HG03095 (cell line): ENCODE measurements at regions not wholly inside any gene's neighbourhood (a gene's known extent, or its start where the extent isn't known, plus 50 kb on each side); places are given as distances from the start of the nearest gene placed in this dataset.

Experiments
- ATAC-seq: cut with Tn5 transposase; IDR thresholded peaks from one replicate; pipeline ENCODE4 v1.9.1; 2021; ENCODE audit warnings: moderate library complexity; ENCODE audit not compliant: unreplicated experiment

DNA sequence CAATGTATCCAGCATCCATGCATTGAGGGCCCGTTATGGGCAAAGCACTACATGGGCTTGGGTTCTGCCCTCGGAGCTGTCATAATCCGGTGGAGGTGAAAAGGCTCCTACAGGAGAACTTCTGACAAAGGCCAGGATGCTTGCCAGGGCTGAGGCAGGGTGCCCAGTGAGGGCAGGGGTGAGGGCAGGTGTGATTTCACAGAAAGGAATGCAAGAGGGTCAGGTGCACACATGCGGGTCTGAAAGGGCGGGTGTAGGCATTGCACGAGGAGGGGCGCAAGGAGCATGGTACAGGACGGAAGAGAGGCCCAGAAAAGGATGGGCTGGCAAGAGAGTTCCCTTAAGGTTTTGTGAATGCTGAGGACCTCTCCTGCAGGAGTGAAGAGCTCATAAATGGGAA, 348.0 kb downstream of the BTBD3 start:
- ATAC-seq = no peak

DNA sequence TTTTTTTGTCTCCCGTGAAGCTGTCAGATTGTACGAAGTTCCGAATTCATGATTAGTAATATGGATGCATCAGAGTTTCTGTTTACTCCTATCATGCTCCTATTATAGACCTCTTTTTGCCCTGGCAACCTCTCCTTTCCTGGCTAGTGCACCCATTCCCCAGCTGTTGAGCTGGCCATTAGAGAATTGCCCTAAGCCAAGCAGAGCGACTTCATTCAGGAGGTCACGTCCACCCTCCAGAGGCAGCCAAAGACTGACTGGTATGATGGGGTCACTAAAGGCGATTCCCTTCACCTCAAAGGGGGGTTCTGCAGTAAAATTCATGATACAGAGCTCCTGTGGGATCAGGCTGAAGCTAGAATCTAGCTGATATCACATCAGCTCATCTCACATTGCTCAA, 351.9 kb downstream of the BTBD3 start:
- no peak for ATAC-seq

DNA sequence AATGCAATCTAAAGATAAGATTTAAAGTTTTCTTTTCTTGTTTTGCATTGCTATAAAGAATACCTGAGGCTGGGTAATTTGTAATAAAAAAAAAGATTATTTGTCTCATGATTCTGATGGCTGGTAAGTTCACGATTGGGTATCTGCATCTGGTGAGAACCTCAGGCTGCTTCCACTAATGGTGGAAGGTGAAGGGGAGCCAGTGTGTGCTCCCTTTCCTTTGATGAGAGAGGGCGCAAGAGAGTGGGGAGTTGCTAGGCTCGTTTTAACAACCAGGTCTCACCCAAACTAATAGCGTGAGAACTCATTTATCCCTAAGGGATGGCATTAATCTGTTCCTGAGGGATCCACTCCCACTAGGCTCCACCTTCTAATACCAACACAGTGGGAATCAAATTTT, 353.2 kb downstream of the BTBD3 start:
- no peak for ATAC-seq

- no peak for ATAC-seq
Measured at GRCh38 chr20:12276011-12276673, 358.4 kb downstream of the BTBD3 start.

GRCh38 chr20:12287575-12287974, 369.9 kb downstream of the BTBD3 start:
- no peak for ATAC-seq

DNA sequence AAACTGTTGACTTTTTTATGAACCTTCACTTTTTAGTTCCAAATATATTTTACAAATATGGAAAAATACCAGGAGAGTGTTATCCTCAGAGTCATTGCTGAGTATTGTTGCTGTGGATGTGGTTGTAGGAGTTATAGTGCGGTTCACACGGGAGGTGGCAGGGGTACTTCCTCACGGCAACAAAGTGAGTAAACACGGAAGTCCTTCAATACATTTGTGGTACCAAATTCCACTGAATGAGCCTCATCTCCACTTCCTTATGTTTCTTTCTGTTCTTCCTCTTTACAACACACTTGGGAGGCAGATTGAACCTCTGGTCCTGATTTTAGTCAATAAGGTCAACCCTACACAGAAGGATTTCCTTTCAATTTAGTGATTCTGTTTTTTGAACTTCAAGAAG, 371.8 kb downstream of the BTBD3 start:
- ATAC-seq = no peak

DNA sequence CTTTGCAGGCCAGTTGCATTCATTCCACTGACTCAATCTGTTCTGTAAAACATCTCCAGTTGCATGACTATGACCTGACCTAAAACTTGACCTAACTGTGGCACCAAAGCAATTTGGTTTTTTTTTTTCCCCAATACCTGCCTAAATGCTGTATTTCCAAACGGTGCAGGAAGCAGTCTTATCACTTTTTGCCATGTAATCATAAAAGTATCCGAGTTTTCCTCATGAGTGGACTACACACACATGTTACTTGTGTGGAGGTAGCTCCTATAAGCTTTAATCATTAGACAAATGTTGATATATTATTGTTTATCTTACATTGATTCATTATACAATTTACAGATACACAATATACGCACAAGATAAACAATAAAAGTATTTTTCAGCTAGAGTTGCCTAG, 373.7 kb downstream of the BTBD3 start:
- no peak for ATAC-seq

DNA sequence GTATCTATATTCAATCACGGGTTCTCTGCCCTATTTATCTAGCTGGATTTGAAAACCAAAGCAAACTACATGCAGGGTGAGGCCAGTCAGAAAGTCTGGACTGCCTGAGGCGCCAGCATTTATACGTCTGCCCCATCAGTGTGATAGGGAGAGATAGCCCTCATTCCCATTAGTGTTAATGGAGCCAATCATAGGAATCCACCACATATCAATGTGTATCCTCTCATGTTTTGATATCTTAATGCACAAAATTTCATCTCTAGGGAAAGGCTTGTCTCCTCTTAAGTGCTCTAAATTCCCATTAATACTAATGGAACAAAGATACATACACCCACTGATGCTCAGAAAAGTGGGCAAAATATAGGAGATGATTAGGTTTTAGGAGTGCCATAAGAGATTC, 376.2 kb downstream of the BTBD3 start:
- no peak for ATAC-seq

GRCh38 chr20:12294678-12295077, 377.0 kb downstream of the BTBD3 start:
- no peak for ATAC-seq

GRCh38 chr20:12305188-12305950, 387.7 kb downstream of the BTBD3 start:
- ATAC-seq = no peak

DNA sequence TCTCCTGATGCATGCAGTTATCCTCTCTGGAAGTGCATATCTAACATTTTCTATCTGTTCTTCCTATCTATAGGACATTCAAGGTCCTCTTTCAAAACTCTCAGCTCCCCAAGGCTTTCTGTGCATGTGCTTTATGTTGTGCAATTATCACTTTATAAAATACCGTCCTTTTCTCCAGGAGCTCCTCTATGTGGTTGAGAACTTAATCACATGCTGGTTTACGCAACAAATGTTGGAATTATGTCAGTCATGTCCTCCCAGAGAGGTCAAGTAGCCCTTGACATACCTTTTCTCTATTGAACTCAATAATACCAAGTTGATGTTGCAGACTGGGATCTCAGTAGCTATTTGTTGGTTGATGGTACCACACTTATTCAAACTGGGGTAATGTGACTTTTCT, 388.4 kb downstream of the BTBD3 start:
- ATAC-seq = no peak

DNA sequence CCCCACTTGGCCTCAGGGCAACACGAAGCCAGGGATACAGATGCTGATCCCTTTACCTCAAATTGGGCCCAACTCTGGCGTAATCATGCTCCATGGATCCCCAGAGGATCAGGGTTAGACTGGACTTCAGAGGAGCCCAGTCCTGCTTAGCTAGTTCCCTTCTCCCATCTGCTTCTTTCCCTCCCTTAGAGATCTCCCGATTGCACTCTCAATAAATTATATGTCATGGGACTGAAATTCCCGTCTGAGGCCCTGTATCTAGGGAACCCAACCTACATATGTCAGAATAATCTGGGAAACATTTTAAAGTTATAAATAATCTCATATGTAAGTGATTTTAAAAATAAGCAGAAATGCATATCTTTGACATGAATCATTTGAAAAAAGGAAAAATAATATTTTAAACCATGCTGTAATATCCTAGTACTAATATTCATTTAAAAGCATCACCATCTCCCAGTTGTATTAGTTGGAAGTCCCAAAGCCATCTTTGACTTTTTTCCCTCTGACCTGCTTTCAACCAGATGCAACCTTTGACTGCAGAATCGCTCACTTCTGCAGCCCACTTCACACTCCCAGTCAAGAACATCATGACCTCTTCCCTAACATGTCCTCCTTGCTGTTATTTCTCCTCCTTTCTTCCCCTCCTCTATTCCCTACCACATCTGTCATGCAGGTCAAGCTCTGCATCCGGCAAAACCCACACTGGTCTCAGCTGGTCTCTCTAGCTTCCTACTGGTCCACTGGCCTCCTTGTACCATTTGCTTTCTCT, 393.6 kb downstream of the BTBD3 start:
- no peak for ATAC-seq

DNA sequence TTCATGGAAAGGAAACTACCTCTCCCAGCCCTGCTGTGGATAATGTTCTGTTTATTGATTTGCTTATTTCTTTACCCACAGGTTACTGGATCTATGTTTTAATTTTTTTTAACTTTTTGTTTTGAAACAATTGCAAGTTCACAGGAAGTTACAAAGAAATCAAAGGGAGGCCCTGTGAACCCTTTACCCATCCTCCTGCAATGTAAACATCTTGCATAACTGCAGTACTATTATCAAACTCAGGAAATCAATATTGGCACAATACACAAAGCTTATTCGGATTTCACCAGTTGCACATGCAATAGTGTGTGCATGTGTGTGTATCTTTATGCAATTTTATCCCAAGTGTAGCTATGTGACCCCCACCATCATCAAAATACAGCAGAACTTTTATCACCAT, 398.0 kb downstream of the BTBD3 start:
- ATAC-seq = no peak

GRCh38 chr20:12316794-12317193, 399.1 kb downstream of the BTBD3 start:
- no peak for ATAC-seq

GRCh38 chr20:12317433-12317832, 399.7 kb downstream of the BTBD3 start:
- no peak for ATAC-seq

DNA sequence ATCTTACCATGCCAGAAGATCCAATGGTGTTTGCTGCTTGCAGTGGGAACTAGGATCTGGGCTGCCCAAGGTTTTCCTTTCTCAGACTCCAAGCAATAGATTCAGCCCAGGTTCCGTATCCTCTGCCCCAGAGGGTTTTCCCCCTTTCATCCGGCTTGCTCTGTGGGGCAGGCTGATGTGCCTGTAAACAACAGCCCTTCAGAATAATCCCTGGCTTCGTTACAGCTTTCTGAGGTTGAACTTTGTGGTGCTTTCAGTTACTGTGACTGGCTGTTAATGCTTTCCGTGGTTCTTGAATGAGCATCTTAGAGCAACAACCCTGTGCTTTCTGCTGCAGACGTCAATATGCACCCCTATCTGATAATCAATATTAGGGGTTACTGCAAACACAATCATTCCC, 400.4 kb downstream of the BTBD3 start:
- no peak for ATAC-seq

- no peak for ATAC-seq
Measured at GRCh38 chr20:12321736-12322135, 404.0 kb downstream of the BTBD3 start.

DNA sequence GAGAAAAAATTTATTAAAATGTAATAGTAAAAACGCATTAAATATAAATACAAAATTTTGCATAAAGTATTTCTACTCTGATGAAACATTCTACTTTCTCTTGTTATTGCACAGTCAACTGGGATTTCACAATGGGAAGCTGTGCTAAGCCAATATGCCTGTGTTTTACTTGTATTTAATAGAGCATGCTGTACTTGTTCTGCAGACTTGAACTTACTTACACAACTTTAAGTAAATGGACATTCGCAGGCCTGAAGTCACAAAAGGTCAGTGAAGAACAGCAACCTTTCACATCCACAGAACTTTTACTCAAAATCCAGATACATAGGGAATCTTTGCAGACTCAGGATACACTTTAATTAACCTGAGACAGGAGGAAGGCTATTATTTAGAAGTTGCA, 409.5 kb downstream of the BTBD3 start:
- no peak for ATAC-seq

DNA sequence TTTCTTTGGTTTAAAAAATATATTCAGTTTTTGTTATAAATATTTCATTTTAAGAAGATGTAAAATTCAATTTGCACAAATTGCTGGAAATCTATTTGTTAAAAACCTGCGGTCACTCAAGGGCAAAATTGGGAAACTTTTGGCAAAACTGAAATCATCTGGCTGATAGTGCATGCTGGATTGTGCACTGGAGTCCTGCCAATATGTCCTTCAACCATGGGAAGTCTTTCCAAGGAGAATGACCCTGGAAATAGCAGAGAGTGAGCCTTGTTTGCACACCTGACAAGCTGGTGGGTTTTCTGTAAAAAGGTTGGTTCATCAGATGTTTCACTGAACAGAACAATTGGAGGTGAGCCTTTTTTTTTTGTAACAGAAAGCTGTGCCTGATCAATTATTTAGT, 413.5 kb downstream of the BTBD3 start:
- no peak for ATAC-seq

GRCh38 chr20:12337601-12338000, 419.9 kb downstream of the BTBD3 start:
- ATAC-seq = no peak

DNA sequence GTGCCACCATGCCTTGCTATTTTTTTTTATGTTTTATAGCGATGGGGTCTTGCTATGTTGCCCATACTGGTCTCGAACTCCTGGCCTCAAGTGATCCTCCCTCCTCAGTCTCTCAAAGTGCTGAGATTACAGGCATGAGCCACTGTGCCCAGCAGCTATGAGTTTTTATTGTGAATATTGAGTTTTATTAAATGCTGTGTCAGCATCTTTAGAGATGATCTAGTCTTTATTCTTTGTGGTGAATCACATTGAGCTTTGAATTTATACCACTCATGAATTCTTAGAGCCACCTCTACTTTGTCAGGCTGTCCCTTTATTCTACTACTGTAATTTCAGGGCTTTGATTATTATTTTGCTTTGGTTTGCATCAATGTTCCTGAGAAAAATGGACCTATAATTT, 428.3 kb downstream of the BTBD3 start:
- no peak for ATAC-seq

DNA sequence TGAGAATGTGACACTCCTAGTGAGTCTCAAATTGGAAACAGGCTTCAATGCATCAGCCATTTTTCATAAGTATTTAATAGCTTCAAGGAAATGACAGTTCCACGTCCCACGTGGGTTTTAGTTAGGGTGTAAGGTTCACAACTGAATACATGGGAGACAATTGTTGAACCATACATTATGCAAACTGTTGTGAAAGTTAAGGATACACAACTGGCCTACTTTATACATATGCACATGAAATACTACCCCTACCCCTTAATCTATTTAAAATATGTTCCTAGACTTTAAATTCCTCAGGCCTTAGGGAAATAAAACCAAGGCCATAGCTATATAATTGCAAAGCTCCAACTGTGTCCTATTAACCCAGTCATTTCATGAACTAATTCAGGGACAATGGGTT, 436.1 kb downstream of the BTBD3 start:
- ATAC-seq = no peak
